ENCODE measurements at regions not wholly inside any gene's neighbourhood (a gene's known extent, or its start where the extent isn't known, plus 50 kb on each side); places are given as distances from the start of the nearest gene placed in this dataset.

DNA sequence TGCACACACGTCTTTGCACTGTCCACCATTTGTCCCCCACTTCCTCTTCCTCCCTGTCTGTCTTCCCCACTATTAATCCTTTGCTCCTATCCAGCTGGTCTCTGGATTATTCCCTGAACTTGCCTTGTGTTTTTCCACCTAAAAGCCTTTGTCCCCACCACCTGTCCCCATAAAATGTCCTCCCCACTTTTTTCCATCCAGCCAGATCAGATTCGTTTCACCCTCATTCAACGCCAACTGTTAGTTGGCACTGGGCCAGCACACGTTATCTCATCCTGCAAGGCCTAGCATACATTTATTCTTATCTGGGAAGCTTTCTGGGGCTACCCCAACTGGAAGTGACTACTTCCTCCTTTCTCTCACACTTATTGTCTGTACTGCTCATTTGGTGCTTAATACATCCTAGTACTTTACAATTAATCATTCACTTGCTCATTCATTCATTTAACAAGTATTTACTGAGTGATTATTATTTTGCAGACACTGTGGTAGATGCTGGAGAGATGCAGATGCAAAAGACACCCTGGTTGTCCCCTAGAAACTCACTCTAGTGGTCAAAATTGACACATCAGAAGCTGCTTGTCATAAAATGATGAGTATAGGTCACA lies 96.2 kb downstream of the RASSF10 start:
- DNase-seq = no peak

DNA sequence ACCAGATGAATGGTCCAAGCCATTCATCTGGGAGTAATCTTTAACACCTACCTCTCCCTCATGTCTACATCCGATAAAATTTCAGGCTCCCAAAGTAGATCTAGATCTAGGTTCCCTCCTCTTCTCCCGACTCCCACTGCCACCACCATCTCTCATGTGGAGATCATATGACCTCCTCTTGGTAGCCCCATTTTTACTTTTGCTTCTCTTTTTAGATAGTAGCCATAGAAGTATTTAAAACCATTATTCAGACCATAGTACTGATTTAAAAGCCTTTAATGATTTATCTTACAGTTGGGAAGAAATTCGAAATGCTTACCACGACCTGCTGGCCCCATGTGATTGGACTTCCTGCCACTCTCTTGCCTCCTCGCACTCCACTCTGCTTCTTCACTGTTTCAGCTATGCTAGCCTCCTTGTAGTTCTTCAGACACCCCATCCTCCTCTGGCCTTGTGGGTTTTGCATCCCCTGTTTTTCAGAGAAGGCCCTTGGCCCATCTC lies 98.5 kb downstream of the RASSF10 start:
- DNase-seq = no peak

GRCh38 chr11:13108416-13108815 lies 99.3 kb downstream of the RASSF10 start:
- no peak for DNase-seq

DNA sequence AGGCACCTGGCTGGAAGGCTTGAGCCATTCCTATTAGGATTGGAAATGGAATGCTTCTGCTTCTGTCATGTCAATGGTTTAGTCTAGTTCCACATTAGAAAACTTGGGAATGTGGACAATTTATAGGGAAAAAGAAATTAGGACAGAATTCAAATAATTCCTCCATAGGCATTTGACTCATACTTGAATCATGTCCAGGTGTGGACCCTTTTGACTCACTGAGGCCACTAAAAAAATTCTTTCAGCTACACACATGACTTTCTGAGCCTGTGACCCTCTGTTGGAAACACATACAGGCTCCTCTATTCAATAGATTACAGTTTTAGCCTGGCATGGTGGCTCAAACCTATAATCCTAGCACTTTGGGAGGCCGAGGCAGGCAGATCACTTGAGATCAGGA lies 100.5 kb downstream of the RASSF10 start:
- no peak for DNase-seq

- no peak for DNase-seq
These were observed 101.0 kb downstream of the RASSF10 start for GRCh38 chr11:13110145-13110544.

DNA sequence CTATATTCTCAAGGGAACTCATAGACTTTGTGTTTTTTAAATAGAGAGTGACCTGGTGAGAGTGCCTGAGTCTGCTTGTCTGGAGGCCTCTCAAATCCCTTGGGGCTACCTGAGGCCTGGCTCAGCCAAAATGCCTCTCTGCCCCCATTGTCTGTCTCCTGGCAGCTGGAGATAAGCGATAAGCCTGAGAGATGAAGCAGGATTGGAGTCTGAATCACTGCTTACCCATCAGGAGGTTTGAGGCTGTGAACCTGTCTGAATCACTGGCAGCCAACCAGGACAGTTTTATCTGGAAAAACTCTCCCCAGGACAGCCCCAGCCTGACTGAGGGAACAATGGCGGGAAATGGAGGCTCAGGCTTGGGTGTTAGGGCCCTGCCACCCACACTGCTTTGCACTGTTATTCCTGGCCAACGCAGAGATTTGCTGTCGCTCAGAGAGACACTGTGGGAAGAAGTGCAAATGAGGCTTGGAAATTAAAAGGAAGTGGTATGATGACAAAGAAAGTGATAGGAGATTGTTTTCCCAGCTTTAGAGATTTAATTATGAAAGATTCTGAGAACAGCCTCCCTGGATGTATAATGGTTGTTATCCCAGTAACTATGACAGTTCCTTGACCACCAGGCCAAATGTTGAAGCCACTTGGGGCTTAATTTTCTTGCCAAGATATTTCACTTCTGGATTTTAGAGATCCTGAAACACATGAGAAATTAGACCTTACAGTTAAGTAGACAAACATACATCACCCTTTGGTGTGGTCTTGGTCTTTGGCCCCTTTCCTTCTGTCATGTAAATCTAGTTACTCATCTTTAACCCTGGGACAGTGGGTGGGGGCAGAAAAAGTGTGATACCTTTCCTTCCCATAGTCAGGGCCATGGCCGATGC lies 102.1 kb downstream of the RASSF10 start:
- no peak for DNase-seq

GRCh38 chr11:13111813-13112130 lies 102.7 kb downstream of the RASSF10 start:
- no peak for DNase-seq

- peak in 1 of 2 donors; percentile 7 for DNase-seq
These were observed 105.7 kb downstream of the RASSF10 start for GRCh38 chr11:13114566-13115379.

GRCh38 chr11:13115380-13115675 lies 106.2 kb downstream of the RASSF10 start:
- no peak for DNase-seq

- no peak for DNase-seq
These were observed 107.4 kb downstream of the RASSF10 start for GRCh38 chr11:13116491-13116890.

GRCh38 chr11:13117344-13117743 lies 108.2 kb downstream of the RASSF10 start:
- DNase-seq = no peak

DNA sequence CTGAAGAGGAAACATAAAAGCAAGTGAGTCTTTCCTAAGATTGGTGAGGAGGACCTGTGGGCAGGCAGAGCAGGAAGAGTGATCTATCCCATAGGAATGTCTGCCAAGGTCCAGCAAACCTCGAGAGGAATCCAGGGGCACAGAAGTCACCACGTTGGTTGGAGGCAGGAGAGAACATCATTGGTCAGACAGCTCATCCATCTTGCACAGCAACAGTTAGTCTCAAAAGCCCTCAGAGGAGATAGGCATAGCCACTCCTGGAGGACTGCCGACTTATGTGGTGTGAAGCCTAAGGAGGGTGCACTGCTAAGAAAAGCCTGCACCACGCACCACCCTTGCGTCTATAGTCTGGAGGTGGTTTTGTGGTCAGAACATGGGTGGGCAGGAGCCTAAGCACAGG lies 109.1 kb downstream of the RASSF10 start:
- DNase-seq = no peak

- no peak for DNase-seq
These were observed 109.5 kb downstream of the RASSF10 start for GRCh38 chr11:13118650-13119049.

DNA sequence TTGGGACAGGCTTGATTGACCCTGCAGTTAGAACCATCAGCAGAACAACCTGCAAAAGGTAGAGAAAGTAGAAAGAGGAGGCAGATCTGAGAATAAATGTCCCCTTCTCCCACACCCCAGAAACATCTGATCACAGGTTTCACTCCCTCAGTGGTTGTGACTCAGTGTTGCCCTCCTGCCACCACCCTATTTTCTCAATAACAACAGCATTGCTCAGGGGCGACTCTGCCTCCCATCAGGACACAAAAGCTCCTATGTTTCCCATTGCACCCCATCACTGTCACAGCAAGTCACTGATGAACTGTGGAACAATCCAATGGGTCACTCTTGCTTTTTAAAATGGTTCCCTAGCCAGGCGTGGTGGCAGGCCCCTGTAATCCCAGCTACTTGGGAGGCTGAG lies 110.2 kb downstream of the RASSF10 start:
- no peak for DNase-seq

GRCh38 chr11:13119941-13120520 lies 110.9 kb downstream of the RASSF10 start:
- DNase-seq = no peak

DNA sequence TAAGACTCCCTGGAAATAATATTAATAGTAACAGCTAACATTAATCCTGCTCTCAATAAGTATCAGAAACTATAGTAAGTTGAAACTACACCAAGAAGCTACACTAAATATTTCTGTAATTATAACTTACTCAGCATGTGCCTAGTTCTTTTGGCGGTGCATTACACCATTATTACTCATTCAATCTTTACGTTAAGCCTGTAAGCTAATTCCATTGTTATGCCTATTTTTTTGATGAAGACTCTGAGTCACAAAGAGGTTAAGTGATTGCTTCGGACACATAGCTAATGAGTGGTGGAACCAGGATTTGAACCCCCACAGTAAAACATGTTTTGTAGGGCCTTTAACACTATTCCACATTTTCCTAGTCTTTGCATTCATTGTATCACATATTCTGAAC lies 111.6 kb downstream of the RASSF10 start:
- no peak for DNase-seq

GRCh38 chr11:13126430-13126829 lies 117.3 kb downstream of the RASSF10 start:
- no peak for DNase-seq

- no peak for DNase-seq
These were observed 118.0 kb downstream of the RASSF10 start for GRCh38 chr11:13127161-13127560.

DNA sequence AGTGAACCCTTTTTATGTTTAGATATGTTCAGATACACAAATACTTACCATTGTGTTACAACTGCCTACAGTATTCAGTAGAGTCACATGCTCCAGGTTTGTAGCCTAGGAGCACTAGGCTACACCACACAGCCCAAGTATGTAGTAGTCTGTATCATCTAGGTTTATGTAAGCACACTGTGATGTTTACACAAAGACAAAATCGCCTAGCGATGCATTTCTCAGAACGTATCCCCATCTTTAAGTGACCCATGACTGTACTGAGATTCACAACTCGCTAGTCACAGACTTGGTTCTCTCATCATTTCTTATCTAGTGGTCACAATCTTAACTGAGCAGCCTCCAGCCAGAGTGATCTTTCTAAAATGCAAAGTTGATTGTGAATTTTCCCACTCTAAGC lies 119.2 kb downstream of the RASSF10 start:
- DNase-seq = no peak

GRCh38 chr11:13134066-13134465 lies 125.0 kb downstream of the RASSF10 start:
- DNase-seq = no peak

DNA sequence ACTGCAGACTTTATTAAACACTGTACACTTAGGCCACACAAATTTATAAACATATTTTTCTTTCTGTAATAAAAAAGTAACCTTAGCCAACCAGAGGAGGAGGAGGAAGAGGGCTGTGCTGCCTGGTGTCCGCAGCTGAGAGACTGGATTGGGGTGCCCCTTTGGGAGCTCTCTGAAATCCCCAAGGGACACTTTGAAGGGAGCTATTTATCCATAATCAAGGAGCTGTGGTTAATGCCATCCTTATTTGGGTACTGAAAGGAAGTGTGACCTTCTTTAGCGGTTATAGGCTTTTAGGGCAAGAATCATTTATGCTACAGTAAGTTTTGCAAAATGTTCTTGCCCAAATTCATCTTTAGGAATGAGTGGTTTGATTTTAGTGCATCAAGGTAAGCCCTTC lies 125.8 kb downstream of the RASSF10 start:
- DNase-seq = no peak

- DNase-seq = peak; percentile 75 to 90
These were observed 126.5 kb downstream of the RASSF10 start for GRCh38 chr11:13135385-13136271.

- no peak for DNase-seq
These were observed 127.1 kb downstream of the RASSF10 start for GRCh38 chr11:13136272-13136596.
